GM10248 (cell line): ENCODE measurements at regions not wholly inside any gene's neighbourhood (a gene's known extent, or its start where the extent isn't known, plus 50 kb on each side); places are given as distances from the start of the nearest gene placed in this dataset.

Experiments used
- CTCF ChIA-PET: fragments of 300-600 bp; sonication (Branson Sonifier 250); formaldehyde crosslinking; extraction: SDS; loops from one replicate; lab custom pipeline; 2021; ENCODE audit warnings: antibody characterized with exemption; lab: Yijun Ruan, JAX
- POLR2A ChIA-PET: fragments of 350-650 bp; sonication (Branson Sonifier 250); formaldehyde crosslinking; extraction: SDS; loops from one replicate; lab custom pipeline; 2020; ENCODE audit warnings: antibody characterized with exemption; lab: Yijun Ruan, JAX
- DNase-seq: peaks from one replicate; pipeline ENCODE4 v3.0.0; 2012; ENCODE audit errors: extremely low spot score
- TF ChIP-seq, protein P1 (sequence below): IDR thresholded peaks from 2 replicates; pipeline ENCODE4 v1.5.1; 2012; ENCODE audit warnings: mild to moderate bottlenecking, low read depth; ENCODE audit errors: extremely low read depth, missing control alignments, control extremely low read depth

DNA sequence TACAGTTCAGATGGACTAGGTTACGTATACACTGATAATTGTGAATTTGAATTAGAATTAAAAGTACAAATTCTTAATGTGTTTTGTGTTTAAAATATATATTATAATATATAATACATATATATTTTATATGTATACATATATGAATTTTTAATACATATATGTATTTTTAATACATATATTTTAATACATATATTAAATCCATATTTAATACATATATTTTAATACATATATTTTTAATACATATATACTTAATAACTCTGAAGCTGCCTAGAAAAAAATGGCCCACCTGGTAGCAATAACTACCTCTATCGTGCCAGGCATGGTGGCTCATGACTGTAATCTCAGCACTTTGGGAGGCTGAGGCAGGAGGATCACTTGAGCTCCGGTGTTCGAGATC lies 179.1 kb upstream of the SAMSN1 start:
- DNase-seq: no peak
- CTCF ChIA-PET: no interaction called here
- TF ChIP-seq, protein P1, sequence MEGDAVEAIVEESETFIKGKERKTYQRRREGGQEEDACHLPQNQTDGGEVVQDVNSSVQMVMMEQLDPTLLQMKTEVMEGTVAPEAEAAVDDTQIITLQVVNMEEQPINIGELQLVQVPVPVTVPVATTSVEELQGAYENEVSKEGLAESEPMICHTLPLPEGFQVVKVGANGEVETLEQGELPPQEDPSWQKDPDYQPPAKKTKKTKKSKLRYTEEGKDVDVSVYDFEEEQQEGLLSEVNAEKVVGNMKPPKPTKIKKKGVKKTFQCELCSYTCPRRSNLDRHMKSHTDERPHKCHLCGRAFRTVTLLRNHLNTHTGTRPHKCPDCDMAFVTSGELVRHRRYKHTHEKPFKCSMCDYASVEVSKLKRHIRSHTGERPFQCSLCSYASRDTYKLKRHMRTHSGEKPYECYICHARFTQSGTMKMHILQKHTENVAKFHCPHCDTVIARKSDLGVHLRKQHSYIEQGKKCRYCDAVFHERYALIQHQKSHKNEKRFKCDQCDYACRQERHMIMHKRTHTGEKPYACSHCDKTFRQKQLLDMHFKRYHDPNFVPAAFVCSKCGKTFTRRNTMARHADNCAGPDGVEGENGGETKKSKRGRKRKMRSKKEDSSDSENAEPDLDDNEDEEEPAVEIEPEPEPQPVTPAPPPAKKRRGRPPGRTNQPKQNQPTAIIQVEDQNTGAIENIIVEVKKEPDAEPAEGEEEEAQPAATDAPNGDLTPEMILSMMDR: no peak
- POLR2A ChIA-PET: no interaction called here

DNA sequence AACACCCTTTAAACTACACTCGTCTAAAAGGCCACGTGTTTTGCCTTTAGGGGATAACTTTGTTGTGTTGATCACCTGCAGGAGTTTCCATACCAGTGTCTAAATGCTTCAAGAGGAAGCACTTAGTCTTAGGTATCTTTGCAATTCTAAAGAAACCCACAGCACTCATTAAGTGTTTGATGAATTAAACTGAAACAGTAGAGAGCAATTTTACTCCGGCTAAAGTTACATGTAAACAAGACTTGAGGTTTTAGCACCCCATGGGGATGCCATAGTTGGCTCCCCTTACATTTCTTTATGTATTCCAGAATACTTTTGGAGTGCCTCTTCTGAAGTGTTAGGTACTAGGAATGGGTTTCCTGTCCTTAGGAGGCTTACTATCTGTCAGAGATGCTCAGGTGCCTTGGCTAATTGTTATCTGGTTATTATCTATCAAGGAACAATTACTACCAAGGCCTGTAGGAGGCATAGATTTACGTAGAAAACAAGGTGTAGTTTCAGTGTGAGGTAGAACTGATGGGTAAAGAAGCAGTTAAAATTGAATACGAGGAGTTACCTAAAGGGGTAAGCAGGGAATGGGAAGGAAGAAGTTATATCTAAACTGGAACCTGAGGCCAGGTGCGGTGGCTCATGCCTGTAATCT lies 176.8 kb upstream of the SAMSN1 start:
- TF ChIP-seq, protein P1: no peak
- CTCF ChIA-PET: no interaction called here
- POLR2A ChIA-PET: no interaction called here
- DNase-seq: no peak

DNA sequence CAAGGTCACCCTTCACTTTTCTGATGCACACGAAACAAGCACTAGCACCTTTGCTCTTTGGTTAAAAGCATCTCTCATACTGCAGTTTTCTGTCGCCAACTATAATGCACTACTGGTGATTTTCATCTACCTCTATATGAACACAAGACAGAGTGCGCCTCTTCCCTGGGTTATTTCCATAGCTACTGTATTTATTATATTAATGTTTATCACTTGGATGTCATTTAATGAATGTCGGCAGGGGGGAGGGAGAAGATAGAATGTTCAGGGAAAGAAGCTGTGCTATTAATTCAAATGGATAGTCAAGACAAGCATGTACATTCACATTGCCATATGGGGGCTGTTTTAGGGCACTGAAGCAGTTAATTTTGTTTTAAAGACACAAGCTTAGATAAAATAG lies 174.1 kb upstream of the SAMSN1 start:
- ChIA-PET POLR2A (no interaction called here), CTCF (interaction anchor here (1.1 kb wide), 1 partner anchor 32 kb away, joined by 3 read pairs; no protein-coding TSS in a partner anchor)
- TF ChIP-seq, protein P1: no peak
- DNase-seq: no peak

DNA sequence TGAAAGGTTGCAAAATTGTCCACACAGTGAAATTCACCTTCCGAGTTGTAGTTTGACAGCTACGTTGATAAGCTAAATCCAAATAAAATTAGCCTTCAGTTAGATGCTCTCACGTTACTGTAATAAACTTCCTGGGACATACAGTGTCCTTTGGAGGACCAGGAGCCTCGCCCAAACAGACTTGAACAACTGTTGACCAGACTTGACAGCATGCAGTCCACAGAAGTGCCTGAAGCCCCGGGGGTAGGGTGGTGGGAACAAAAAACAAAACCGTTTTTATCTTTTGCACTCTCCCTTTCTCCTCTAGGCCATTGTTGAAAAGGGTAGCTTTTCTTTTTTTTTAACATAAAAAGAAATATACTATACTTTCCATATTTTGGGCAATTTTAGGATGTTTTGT lies 172.8 kb upstream of the SAMSN1 start:
- TF ChIP-seq, protein P1: no peak
- POLR2A ChIA-PET: no interaction called here
- CTCF ChIA-PET: interaction anchor here (1.5 to 1.9 kb wide), 4 partner anchors 10 to 31 kb away, joined by 3 to 12 read pairs (median 5); no protein-coding TSS in a partner anchor
- DNase-seq: no peak

DNA sequence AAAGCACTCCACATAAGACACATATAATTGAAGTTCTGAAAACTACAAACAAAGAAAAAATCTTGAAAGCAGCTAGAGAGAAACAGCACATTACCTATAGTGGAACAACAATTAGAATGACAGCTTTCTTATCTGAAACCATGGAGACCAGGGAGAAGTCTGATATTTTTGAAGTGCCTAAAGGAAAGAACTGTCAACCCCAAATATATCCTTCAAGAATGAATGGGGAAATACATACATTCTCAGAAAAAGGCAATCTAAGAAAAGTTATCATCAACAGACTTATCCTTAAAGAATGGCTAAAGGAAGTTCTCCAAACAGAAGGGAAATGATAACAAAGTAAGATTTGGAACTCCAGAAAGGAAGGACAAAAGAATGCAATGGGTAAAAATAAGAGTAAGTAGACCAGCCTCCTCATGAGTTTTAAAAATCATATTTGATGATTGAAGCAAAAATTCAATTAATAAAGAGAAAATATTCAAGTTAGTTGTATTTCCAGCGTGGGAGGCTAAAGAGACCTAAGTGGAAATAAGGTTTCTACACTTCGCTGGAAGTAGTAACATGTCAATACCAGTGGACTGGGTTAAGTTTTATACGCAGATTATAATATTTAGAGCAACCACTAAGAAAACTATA lies 170.8 kb upstream of the SAMSN1 start:
- TF ChIP-seq, protein P1: no peak
- CTCF ChIA-PET: interaction anchor here (0.8 to 1.9 kb wide), 6 partner anchors 10 to 36 kb away, joined by 3 to 12 read pairs (median 3); no protein-coding TSS in a partner anchor
- POLR2A ChIA-PET: no interaction called here
- no peak for DNase-seq

DNA sequence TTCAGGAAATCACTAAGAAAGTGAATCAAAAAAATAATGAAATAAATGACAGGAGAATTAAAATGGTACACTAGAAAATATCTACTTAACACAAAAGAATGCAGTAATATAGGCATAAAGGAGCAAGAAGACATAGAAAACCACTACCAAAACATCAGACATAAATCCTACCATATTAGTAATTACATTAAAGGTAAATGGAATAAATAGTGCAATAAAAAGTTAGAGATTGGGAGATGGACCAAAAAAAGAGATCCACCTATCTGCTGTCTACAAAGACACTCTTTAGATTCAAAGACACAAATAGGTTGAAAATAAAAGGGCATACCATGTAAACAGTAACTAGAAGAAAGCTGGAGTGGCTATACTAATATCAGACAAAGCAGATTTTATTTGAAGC lies 167.0 kb upstream of the SAMSN1 start:
- POLR2A ChIA-PET: no interaction called here
- TF ChIP-seq, protein P1: no peak
- CTCF ChIA-PET: no interaction called here
- DNase-seq: no peak
